CD4-positive, alpha-beta T cell treated with Interleukin-4 for 4 hours (primary cell): ENCODE measurements at regions not wholly inside any gene's neighbourhood (a gene's known extent, or its start where the extent isn't known, plus 50 kb on each side); places are given as distances from the start of the nearest gene placed in this dataset.
"Not testable (repeated sequence)": the region's sequence is repeated elsewhere in the genome, so short reads cannot be mapped to it uniquely, and the experiment has no call there.

Experiments
- DNase-seq: peaks from one replicate; pipeline ENCODE4 v3.0.0-alpha.2; 2020

- no peak for DNase-seq
Measured at GRCh38 chr3:194952841-194953241, 267.2 kb downstream of the FAM43A start.

- DNase-seq = no peak
Measured at GRCh38 chr3:194953291-194953690, 267.6 kb downstream of the FAM43A start.

- DNase-seq = no peak
Measured at GRCh38 chr3:194955546-194955945, 269.9 kb downstream of the FAM43A start.

- no peak for DNase-seq
Measured at GRCh38 chr3:194955979-194956696, 270.5 kb downstream of the FAM43A start.

- DNase-seq = no peak
Measured at GRCh38 chr3:194956697-194957396, 271.2 kb downstream of the FAM43A start.

- no peak for DNase-seq
Measured at GRCh38 chr3:194957743-194958240, 272.1 kb downstream of the FAM43A start.

- DNase-seq = no peak
Measured at GRCh38 chr3:194959217-194959616, 273.5 kb downstream of the FAM43A start.

- DNase-seq = not testable (repeated sequence)
Measured at GRCh38 chr3:194959666-194960065, 274.0 kb downstream of the FAM43A start.

GRCh38 chr3:194960446-194961032 is 274.9 kb downstream of the FAM43A start:
- no peak for DNase-seq

GRCh38 chr3:194961149-194961548 is 275.5 kb downstream of the FAM43A start:
- DNase-seq = no peak

GRCh38 chr3:194961571-194961970 is 275.9 kb downstream of the FAM43A start:
- DNase-seq = no peak

- DNase-seq = no peak
Measured at GRCh38 chr3:194962056-194962455, 276.4 kb downstream of the FAM43A start.

- no peak for DNase-seq
Measured at GRCh38 chr3:194964809-194965208, 279.1 kb downstream of the FAM43A start.

- no peak for DNase-seq
Measured at GRCh38 chr3:194967151-194968117, 281.8 kb downstream of the FAM43A start.

GRCh38 chr3:194970066-194970465 is 284.4 kb downstream of the FAM43A start:
- DNase-seq = no peak

GRCh38 chr3:194971009-194971408 is 285.3 kb downstream of the FAM43A start:
- no peak for DNase-seq

GRCh38 chr3:194971965-194972364 is 286.3 kb downstream of the FAM43A start:
- DNase-seq = no peak

GRCh38 chr3:194972641-194973040 is 287.0 kb downstream of the FAM43A start:
- DNase-seq = no peak

- DNase-seq = no peak
Measured at GRCh38 chr3:194973366-194974000, 287.8 kb downstream of the FAM43A start.

GRCh38 chr3:194974468-194975135 is 288.9 kb downstream of the FAM43A start:
- no peak for DNase-seq

- DNase-seq = no peak
Measured at GRCh38 chr3:194976049-194976451, 290.4 kb downstream of the FAM43A start.

- no peak for DNase-seq
Measured at GRCh38 chr3:194976874-194977273, 291.2 kb downstream of the FAM43A start.
